IMR-90 (cell line): ENCODE measurements at regions not wholly inside any gene's neighbourhood (a gene's known extent, or its start where the extent isn't known, plus 50 kb on each side); places are given as distances from the start of the nearest gene placed in this dataset.

Experiments used
- ATAC-seq: fragments of 200-7000 bp; cut with Tn5 transposase; 2 replicates; pipeline ENCODE4 v1.9.1; 2020; ENCODE audit warnings: low read depth, mild to moderate bottlenecking, moderate library complexity
- BruUV-seq: library from RNA; stranded (reverse); fragments of 400-500 nt; replicated peaks from 2 replicates; lab custom pipeline; 2021; lab: Mats Ljungman, UMichigan
- CTCF ChIA-PET: fragments of 300-600 bp; formaldehyde crosslinking; extraction: SDS; loops from one replicate; lab custom pipeline; 2021; ENCODE audit warnings: antibody characterized with exemption; lab: Yijun Ruan, JAX
- POLR2A ChIA-PET: fragments of 300-600 bp; sonication (Branson Sonifier 250); formaldehyde crosslinking; loops from one replicate; lab custom pipeline; 2022; ENCODE audit warnings: antibody characterized with exemption; ENCODE audit not compliant: unreplicated experiment; lab: Charles Lee
- DNase-seq: peaks from one replicate; pipeline ENCODE4 v3.0.0; 2013
- H2AFZ ChIP-seq: replicated peaks from 2 replicates; pipeline ENCODE3; 2013; ENCODE audit warnings: low read length, mild to moderate bottlenecking; ENCODE audit not compliant: poor library complexity
- H2AK5ac ChIP-seq: 2 replicates; pipeline ENCODE4 v1.6.1; 2013; ENCODE audit warnings: low read depth, low read length, inconsistent platforms
- H2AK9ac ChIP-seq: replicated peaks from 2 replicates; pipeline ENCODE3; 2013; ENCODE audit warnings: mild to moderate bottlenecking, low read depth, low read length, moderate library complexity; ENCODE audit not compliant: poor library complexity
- H2BK120ac ChIP-seq: 2 replicates; pipeline ENCODE4 v1.6.1; 2013; ENCODE audit warnings: low read depth, low read length, inconsistent platforms
- H2BK15ac ChIP-seq: 3 replicates; pipeline ENCODE4 v1.6.1; 2013; ENCODE audit warnings: low read depth, low read length, inconsistent platforms
- H2BK20ac ChIP-seq: 2 replicates; pipeline ENCODE4 v1.6.1; 2013; ENCODE audit warnings: low read depth, mild to moderate bottlenecking, inconsistent platforms, low read length, moderate library complexity
- H2BK5ac ChIP-seq: 2 replicates; pipeline ENCODE4 v1.6.1; 2013; ENCODE audit warnings: mild to moderate bottlenecking, low read depth, low read length, inconsistent platforms; ENCODE audit not compliant: poor library complexity, severe bottlenecking
- H3K14ac ChIP-seq: replicated peaks from 2 replicates; pipeline ENCODE4 v1.6.1; 2013; ENCODE audit warnings: low read depth, low read length, inconsistent platforms
- H3K18ac ChIP-seq: 2 replicates; pipeline ENCODE4 v1.6.1; 2013; ENCODE audit warnings: low read depth, low read length, control low read depth
- H3K23ac ChIP-seq: 2 replicates; pipeline ENCODE4 v1.6.1; 2013; ENCODE audit warnings: low read depth, low read length, inconsistent platforms
- H3K27ac ChIP-seq: 2 replicates; pipeline ENCODE4 v1.5.1; 2013; ENCODE audit warnings: mild to moderate bottlenecking, control low read depth, low read length; ENCODE audit not compliant: insufficient read depth
- H3K27me3 ChIP-seq: 2 replicates; pipeline ENCODE4 v1.6.1; 2013; ENCODE audit warnings: low read length; ENCODE audit not compliant: control insufficient read depth, insufficient read depth
- H3K36me3 ChIP-seq: 2 replicates; pipeline ENCODE4 v1.6.1; 2013; ENCODE audit warnings: low read length, mixed read lengths; ENCODE audit not compliant: control insufficient read depth, insufficient read depth
- H3K4ac ChIP-seq: 2 replicates; pipeline ENCODE4 v1.6.1; 2013; ENCODE audit warnings: low read depth, low read length, inconsistent platforms
- H3K4me1 ChIP-seq: 2 replicates; pipeline ENCODE4 v1.6.1; 2013; ENCODE audit warnings: low read length, mixed read lengths; ENCODE audit not compliant: control insufficient read depth, insufficient read depth
- H3K4me2 ChIP-seq: 2 replicates; pipeline ENCODE4 v1.6.1; 2013; ENCODE audit warnings: low read depth, mild to moderate bottlenecking, control low read depth, low read length, moderate library complexity
- H3K4me3 ChIP-seq: 2 replicates; pipeline ENCODE4 v1.5.1; 2013; ENCODE audit warnings: low read depth, mild to moderate bottlenecking, control low read depth, low read length, moderate library complexity; ENCODE audit not compliant: insufficient read depth
- H3K56ac ChIP-seq: 2 replicates; pipeline ENCODE4 v1.6.1; 2013; ENCODE audit warnings: low read length, inconsistent platforms; ENCODE audit not compliant: insufficient read depth; ENCODE audit errors: extremely low read depth
- H3K79me1 ChIP-seq, 2 experiments: 2 replicates each; pipeline ENCODE4 v1.6.1; 2013; ENCODE audit warnings: low read length in 2 of 2, inconsistent platforms in 1 of 2, low read depth in 1 of 2
- H3K9ac ChIP-seq: 2 replicates; pipeline ENCODE4 v1.6.1; 2013; ENCODE audit warnings: low read depth, low read length, control low read depth
- H3K9me1 ChIP-seq: 2 replicates; pipeline ENCODE4 v1.6.1; 2013; ENCODE audit warnings: low read length, inconsistent platforms; ENCODE audit not compliant: insufficient read depth
- H3K9me3 ChIP-seq: 2 replicates; pipeline ENCODE4 v1.6.1; 2013; ENCODE audit warnings: low read length; ENCODE audit not compliant: control insufficient read depth, insufficient read depth
- H4K20me1 ChIP-seq: 2 replicates; pipeline ENCODE4 v1.6.1; 2013; ENCODE audit warnings: low read length, inconsistent platforms; ENCODE audit not compliant: insufficient read depth
- H4K5ac ChIP-seq: 2 replicates; pipeline ENCODE4 v1.6.1; 2013; ENCODE audit warnings: mild to moderate bottlenecking, low read depth, low read length, control low read depth
- H4K8ac ChIP-seq, 2 experiments: 2 replicates each; pipeline ENCODE4 v1.6.1; 2013; ENCODE audit warnings: low read depth in 2 of 2, low read length in 2 of 2, control low read depth in 1 of 2, inconsistent platforms in 1 of 2
- H4K91ac ChIP-seq: 2 replicates; pipeline ENCODE4 v1.6.1; 2013; ENCODE audit warnings: low read depth, low read length, inconsistent platforms; ENCODE audit not compliant: insufficient read depth
- BHLHE40 ChIP-seq: fragments of 150-350 bp; IDR thresholded peaks from 2 replicates; pipeline ENCODE4 v1.6.1; 2016; ENCODE audit warnings: mild to moderate bottlenecking, low read depth, low read length
- FOS ChIP-seq: fragments of 150-350 bp; IDR thresholded peaks from 2 replicates; pipeline ENCODE4 v1.6.1; 2016; ENCODE audit warnings: low read depth, low read length
- MAFK ChIP-seq: IDR thresholded peaks from 2 replicates; pipeline ENCODE4 v1.6.1; 2012; ENCODE audit warnings: low read depth, low read length, improper control_type of control experiment
- MXI1 ChIP-seq: IDR thresholded peaks from 2 replicates; pipeline ENCODE4 v1.6.1; 2012; ENCODE audit warnings: low read depth, mild to moderate bottlenecking, low read length, moderate library complexity, borderline replicate concordance
- NFE2L2 ChIP-seq: fragments of 150-350 bp; IDR thresholded peaks from 2 replicates; pipeline ENCODE4 v1.6.1; 2016; ENCODE audit warnings: low read depth, mild to moderate bottlenecking, low read length
- RAD21 ChIP-seq: IDR thresholded peaks from 2 replicates; pipeline ENCODE4 v1.6.1; 2012; ENCODE audit warnings: low read length, improper control_type of control experiment
- WGBS, 2 experiments: methylation state at CpG; one replicate each; pipeline versions ENCODE4 v1.1.5 to v1.1.7; 2013; ENCODE audit warnings: missing lambda C conversion rate in 2 of 2; ENCODE audit not compliant: insufficient read length in 1 of 2; ENCODE audit errors: extremely low coverage in 2 of 2; 5-methylcytosine and 5-hydroxymethylcytosine counted together
- dilution Hi-C: fragments of 300-500 bp; cut with HindIII; formaldehyde crosslinking; loops from one replicate; pipeline ENCODE4 v1.14.3; 2018; ENCODE audit warnings: low sequenced_read_pairs; ENCODE audit not compliant: unreplicated experiment
- in situ Hi-C: fragments of 300-500 bp; cut with MboI; formaldehyde crosslinking; loops from 3 replicates; pipeline ENCODE4 v1.14.3; 2019; ENCODE audit warnings: low sequenced_read_pairs, inconsistent platforms, mixed read lengths
- intact Hi-C: fragments of 100-400 bp; cut with micrococcal nuclease; formaldehyde crosslinking; loops from 2 replicates; pipeline ENCODE4 v1.10.0; 2022
- TF ChIP-seq, protein P1 (sequence below): fragments of 150-350 bp; IDR thresholded peaks from 2 replicates; pipeline ENCODE4 v1.6.1; 2017; ENCODE audit warnings: mild to moderate bottlenecking, antibody characterized with exemption, low read length, low read depth

DNA sequence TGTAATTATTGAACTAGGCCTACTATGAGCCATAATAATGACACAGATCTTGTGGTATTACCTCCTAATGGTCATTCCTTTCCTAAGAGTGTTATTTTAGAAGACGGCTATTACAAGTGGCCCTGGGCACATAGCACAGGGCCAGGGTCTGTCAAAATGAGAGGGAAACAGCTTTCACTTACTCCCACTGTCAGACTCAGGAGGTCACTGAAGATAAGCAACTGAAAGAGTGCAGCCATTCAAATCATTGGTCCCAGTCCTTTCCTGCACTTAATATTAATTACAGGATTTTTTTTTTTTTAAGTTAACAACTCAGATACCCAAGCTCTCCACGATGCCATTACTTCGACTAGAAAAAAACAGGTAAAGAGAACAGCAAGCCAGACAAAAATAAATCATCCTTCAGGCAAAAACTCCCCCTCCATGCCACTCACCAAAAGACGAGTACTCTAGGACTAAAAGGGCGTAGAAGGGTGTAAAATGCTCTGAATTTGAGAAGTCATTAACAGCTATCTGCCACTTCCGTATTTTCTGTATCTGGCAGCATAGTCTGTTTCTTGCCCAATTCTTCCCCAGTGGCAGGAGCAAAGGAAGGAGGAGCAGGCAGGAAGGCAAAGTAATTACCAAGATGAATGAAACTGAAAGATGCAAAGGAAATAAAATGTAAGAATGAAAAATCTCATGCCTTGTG lies 87.4 kb downstream of the ZNF608 start (continued):
- TF ChIP-seq BHLHE40, result no peak

DNA sequence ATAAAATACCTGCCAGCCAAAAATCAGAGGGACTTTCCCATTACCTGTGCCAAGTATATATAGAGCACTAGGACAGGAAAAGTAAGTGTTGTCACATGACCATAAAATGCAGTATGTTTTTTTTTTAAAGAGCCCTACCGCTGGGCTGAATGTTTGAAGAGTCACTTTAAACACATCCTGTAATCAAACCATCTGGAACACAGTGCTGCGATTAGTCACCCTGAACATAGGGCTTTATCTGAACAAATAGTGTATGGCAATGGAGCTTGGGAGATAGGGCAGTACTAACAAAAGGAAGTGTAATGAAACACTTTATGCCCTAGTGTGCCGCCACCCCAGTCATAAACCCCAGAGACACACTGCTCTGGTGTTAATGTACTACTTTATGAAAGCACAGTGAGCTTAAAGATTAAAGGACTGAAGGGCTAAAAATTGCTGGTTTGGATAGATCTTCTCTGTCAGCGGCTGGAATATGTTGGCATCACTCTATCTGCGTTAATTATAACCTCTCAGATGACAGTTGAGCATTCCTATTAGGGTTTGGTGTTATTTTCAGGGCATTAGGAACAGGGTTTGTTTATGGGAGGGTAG lies 90.4 kb downstream of the ZNF608 start:
- Histone ChIP-seq H4K91ac (peak overlapping the region; percentile 72), H3K9me3 (no peaks in the 10 kb centered on the region)

More for the DNA sequence above, 90.4 kb downstream of the ZNF608 start:
- Histone ChIP-seq H3K4me1 (peaks cover 29% of the 10 kb centered on the region), H2AK5ac (peak overlapping the region; percentile 73), H3K27ac (peak overlapping the region; percentile 88), H2AK9ac (peak overlapping the region; percentile 68), H3K36me3 (no peaks in the 10 kb centered on the region), H2BK5ac (peak overlapping the region; percentile 98), H4K20me1 (peaks cover 4% of the 10 kb centered on the region; the same call in 1 of the 2 replicates), H2AFZ (peak overlapping the region; percentile 79), H2BK20ac (peak overlapping the region; percentile 92), H4K8ac (peak overlapping the region; percentile 20 to 88), H3K9me1 (peaks cover 16% of the 10 kb centered on the region), H3K18ac (peak overlapping the region; percentile 87), H3K79me1 (peaks cover 39 to 71% of the 10 kb centered on the region in 2 experiments), H3K23ac (peak overlapping the region; percentile 80), H4K5ac (peak overlapping the region; percentile 76), H2BK15ac (peak overlapping the region; percentile 81; the same call in 2 of the 3 replicates), H3K27me3 (no peaks in the 10 kb centered on the region), H2BK120ac (peak overlapping the region; percentile 90), H3K4me2 (peak overlapping the region; percentile 61), H3K4ac (peak overlapping the region; percentile 82), H3K14ac (peak overlapping the region; percentile 76), H3K56ac (peak overlapping the region; percentile 82), H3K4me3 (peak overlapping the region; percentile 11; the same call in 1 of the 2 replicates), H3K9ac (peak overlapping the region; percentile 60; the same call in 1 of the 2 replicates)
- DNase-seq, result peak; percentile 94
- dilution Hi-C loops (no loop called here), in situ Hi-C loops (no loop called here), intact Hi-C loops (loop anchor here (1.0 to 10.0 kb wide), 3 partner anchors 37 to 721 kb away; no protein-coding TSS in a partner anchor)
- no CpG with 5 or more reads among the region's 5 CpGs for WGBS, 2 experiments
- peak; percentile 43 for ATAC-seq
- TF ChIP-seq MAFK (peak; percentile 8; the same call in 1 of the 2 replicates), BHLHE40 (peak; percentile 49; the same call in 1 of the 2 replicates), MXI1 (no peak), FOS (peak; percentile 61; the same call in 1 of the 2 replicates), RAD21 (peak; percentile 37), NFE2L2 (no peak)
- TF ChIP-seq, protein P1, sequence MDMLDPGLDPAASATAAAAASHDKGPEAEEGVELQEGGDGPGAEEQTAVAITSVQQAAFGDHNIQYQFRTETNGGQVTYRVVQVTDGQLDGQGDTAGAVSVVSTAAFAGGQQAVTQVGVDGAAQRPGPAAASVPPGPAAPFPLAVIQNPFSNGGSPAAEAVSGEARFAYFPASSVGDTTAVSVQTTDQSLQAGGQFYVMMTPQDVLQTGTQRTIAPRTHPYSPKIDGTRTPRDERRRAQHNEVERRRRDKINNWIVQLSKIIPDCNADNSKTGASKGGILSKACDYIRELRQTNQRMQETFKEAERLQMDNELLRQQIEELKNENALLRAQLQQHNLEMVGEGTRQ, result peak; percentile 79
- ChIA-PET CTCF (no interaction called here), POLR2A (no interaction called here)
- no TSS peak for BruUV-seq
